ENCODE measurements at regions not wholly inside any gene's neighbourhood (a gene's known extent, or its start where the extent isn't known, plus 50 kb on each side); places are given as distances from the start of the nearest gene placed in this dataset.

DNA sequence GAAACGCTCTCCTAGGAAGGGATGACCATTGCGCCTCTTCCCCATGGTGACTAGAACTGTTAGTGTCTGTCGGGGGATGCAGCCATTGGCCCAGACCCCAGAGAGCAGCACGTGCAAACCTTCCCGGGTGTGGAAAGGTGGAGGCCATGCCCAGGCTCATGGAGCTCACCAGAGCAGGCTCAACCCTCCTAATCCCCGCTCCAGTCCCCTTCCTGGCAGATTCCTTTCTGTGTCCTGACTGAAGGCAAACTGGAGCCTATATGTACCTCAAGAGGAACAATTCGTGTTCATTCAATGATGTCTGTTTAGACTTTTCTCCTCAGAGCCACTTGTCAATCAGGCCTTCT, 94.4 kb downstream of the RHOB start:
- Histone ChIP-seq H4K12ac (ENCODE audit: low read depth, low read length) (no peak overlapping the region), H3K79me2 (ENCODE audit: control insufficient read depth, insufficient read depth, low read length, poor library complexity) (no peaks in the 10 kb centered on the region), H3K4me3 (ENCODE audit: low read depth, low read length) (peak overlapping the region; percentile 14), H2AFZ (ENCODE audit: insufficient read depth, low read length, poor library complexity) (no peak overlapping the region), H3K4ac (ENCODE audit: low read depth, low read length) (no peak overlapping the region), H2BK5ac (ENCODE audit: low read depth, low read length, poor library complexity) (no peak overlapping the region), H2BK12ac (ENCODE audit: low read length) (no peak overlapping the region), H4K8ac (ENCODE audit: low read depth, low read length) (no peak overlapping the region), H3K23ac (ENCODE audit: low read length) (no peak overlapping the region), H3K18ac (ENCODE audit: low read length) (no peak overlapping the region), H2BK120ac (ENCODE audit: insufficient read depth, low read length, poor library complexity) (peak overlapping the region; percentile 8), H3K79me1 (ENCODE audit: low read length) (peaks cover 15% of the 10 kb centered on the region), H3K9ac (ENCODE audit: low read length) (no peak overlapping the region), H3K9me3 (ENCODE audit: insufficient read depth, low read depth, low read length) (no peaks in the 10 kb centered on the region), H3K27me3 (ENCODE audit: insufficient read depth, low read length) (no peaks in the 10 kb centered on the region), H3K36me3 (ENCODE audit: control insufficient read depth in 1 of 2, insufficient read depth in 2 of 2, low read length in 2 of 2) (no peaks in the 10 kb centered on the region), H3K14ac (ENCODE audit: low read length) (no peak overlapping the region), H3K4me1 (ENCODE audit: control insufficient read depth in 1 of 2, insufficient read depth in 2 of 2, low read length in 2 of 2) (peaks cover 26% of the 10 kb centered on the region in 2 experiments), H3K4me2 (ENCODE audit: low read length) (no peak overlapping the region), H2AK5ac (ENCODE audit: low read length) (no peak overlapping the region), H3K27ac (ENCODE audit: low read depth, low read length) (no peak overlapping the region), H4K91ac (ENCODE audit: low read depth, low read length) (no peak overlapping the region)
- no CpG with 5 or more reads among the region's 7 CpGs for WGBS (ENCODE audit: extremely low coverage, insufficient coverage, insufficient read length)
- DNase-seq = no peak

DNA sequence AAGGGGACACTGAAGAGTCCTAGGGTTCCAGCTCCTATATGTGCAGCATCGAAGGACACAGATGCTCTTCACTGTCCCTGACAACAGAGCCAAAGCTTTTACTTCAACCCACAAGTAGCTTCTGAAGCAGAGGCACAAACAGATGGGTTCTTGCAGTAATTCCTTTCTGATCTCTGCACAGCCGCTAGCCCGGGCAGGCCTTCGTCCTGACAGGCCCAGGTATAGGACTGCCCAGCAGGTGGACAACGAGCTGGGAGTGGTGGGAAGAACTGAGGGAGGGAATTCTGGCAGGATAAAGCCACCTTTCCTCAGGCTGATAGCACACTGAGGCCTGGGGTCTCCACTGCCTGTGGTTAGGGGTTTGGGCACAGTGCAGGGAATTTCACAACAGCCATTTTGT, 94.8 kb downstream of the RHOB start:
- no peak overlapping the region for H3K4me2 ChIP-seq (ENCODE audit: low read length)
- H3K4me3 ChIP-seq (ENCODE audit: low read depth, low read length) = no peak overlapping the region
- H3K9me3 ChIP-seq (ENCODE audit: insufficient read depth, low read depth, low read length) = no peaks in the 10 kb centered on the region
- H3K27me3 ChIP-seq (ENCODE audit: insufficient read depth, low read length) = no peaks in the 10 kb centered on the region
- H3K27ac ChIP-seq (ENCODE audit: low read depth, low read length) = no peak overlapping the region
- DNase-seq = peak in 1 of 2 donors; percentile 19
- peaks cover 14% of the 10 kb centered on the region for H3K79me1 ChIP-seq (ENCODE audit: low read length)
- H2BK120ac ChIP-seq (ENCODE audit: insufficient read depth, low read length, poor library complexity) = peak overlapping the region; percentile 8
- no peak overlapping the region for H4K12ac ChIP-seq (ENCODE audit: low read depth, low read length)
- H3K23ac ChIP-seq (ENCODE audit: low read length) = no peak overlapping the region
- peaks cover 25% of the 10 kb centered on the region in 2 experiments for H3K4me1 ChIP-seq (ENCODE audit: control insufficient read depth in 1 of 2, insufficient read depth in 2 of 2, low read length in 2 of 2)
- no peak overlapping the region for H4K8ac ChIP-seq (ENCODE audit: low read depth, low read length)
- H2AFZ ChIP-seq (ENCODE audit: insufficient read depth, low read length, poor library complexity) = no peak overlapping the region
- H3K36me3 ChIP-seq (ENCODE audit: control insufficient read depth in 1 of 2, insufficient read depth in 2 of 2, low read length in 2 of 2) = no peaks in the 10 kb centered on the region
- WGBS (ENCODE audit: extremely low coverage, insufficient coverage, insufficient read length) = no CpG with 5 or more reads among the region's 5 CpGs
- no peak overlapping the region for H2BK5ac ChIP-seq (ENCODE audit: low read depth, low read length, poor library complexity)
- no peak overlapping the region for H3K9ac ChIP-seq (ENCODE audit: low read length)
- H3K79me2 ChIP-seq (ENCODE audit: control insufficient read depth, insufficient read depth, low read length, poor library complexity) = no peaks in the 10 kb centered on the region
- H3K4ac ChIP-seq (ENCODE audit: low read depth, low read length) = no peak overlapping the region
- peak overlapping the region; percentile 1 for H4K91ac ChIP-seq (ENCODE audit: low read depth, low read length)
- H3K14ac ChIP-seq (ENCODE audit: low read length) = peak overlapping the region; percentile 10
- no peak overlapping the region for H3K18ac ChIP-seq (ENCODE audit: low read length)
- H2BK12ac ChIP-seq (ENCODE audit: low read length) = peak overlapping the region; percentile 55
- no peak overlapping the region for H2AK5ac ChIP-seq (ENCODE audit: low read length)

DNA sequence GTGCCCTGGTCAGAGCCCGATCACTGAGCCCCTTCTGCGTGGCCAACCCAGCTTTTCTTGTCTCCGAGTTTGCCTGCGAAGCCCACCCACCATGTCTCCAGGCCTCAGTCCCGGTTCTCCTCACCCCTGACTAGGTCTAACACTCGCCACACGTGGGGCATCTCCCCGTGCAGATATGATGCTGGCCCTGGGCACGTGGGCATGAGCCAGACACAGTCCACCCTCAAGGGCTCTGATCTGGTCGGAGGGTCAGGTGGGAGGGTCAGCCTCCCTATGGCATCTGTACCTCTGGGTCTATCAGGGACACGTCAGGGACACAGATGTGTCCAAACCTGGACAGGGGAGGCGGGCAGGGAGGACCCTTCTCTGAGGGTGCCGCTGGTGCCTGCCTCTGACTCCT, 95.4 kb downstream of the RHOB start:
- Histone ChIP-seq H3K18ac (ENCODE audit: low read length) (no peak overlapping the region), H2AK5ac (ENCODE audit: low read length) (peak overlapping the region; percentile 6), H3K9ac (ENCODE audit: low read length) (no peak overlapping the region), H3K36me3 (ENCODE audit: control insufficient read depth in 1 of 2, insufficient read depth in 2 of 2, low read length in 2 of 2) (no peaks in the 10 kb centered on the region), H4K12ac (ENCODE audit: low read depth, low read length) (no peak overlapping the region), H3K9me3 (ENCODE audit: insufficient read depth, low read depth, low read length) (no peaks in the 10 kb centered on the region), H3K4me1 (ENCODE audit: control insufficient read depth in 1 of 2, insufficient read depth in 2 of 2, low read length in 2 of 2) (peaks cover 19% of the 10 kb centered on the region in 2 experiments), H2BK120ac (ENCODE audit: insufficient read depth, low read length, poor library complexity) (no peak overlapping the region), H3K4me2 (ENCODE audit: low read length) (no peak overlapping the region), H4K8ac (ENCODE audit: low read depth, low read length) (no peak overlapping the region), H3K23ac (ENCODE audit: low read length) (no peak overlapping the region), H2BK12ac (ENCODE audit: low read length) (peak overlapping the region; percentile 13), H3K4ac (ENCODE audit: low read depth, low read length) (no peak overlapping the region), H2BK5ac (ENCODE audit: low read depth, low read length, poor library complexity) (no peak overlapping the region), H3K79me1 (ENCODE audit: low read length) (peaks cover 11% of the 10 kb centered on the region), H3K4me3 (ENCODE audit: low read depth, low read length) (no peak overlapping the region), H3K79me2 (ENCODE audit: control insufficient read depth, insufficient read depth, low read length, poor library complexity) (no peaks in the 10 kb centered on the region), H3K27me3 (ENCODE audit: insufficient read depth, low read length) (no peaks in the 10 kb centered on the region), H4K91ac (ENCODE audit: low read depth, low read length) (peak overlapping the region; percentile 1), H2AFZ (ENCODE audit: insufficient read depth, low read length, poor library complexity) (no peak overlapping the region), H3K27ac (ENCODE audit: low read depth, low read length) (no peak overlapping the region), H3K14ac (ENCODE audit: low read length) (no peak overlapping the region)
- no peak for DNase-seq
- WGBS (ENCODE audit: extremely low coverage, insufficient coverage, insufficient read length) = no CpG with 5 or more reads among the region's 13 CpGs

DNA sequence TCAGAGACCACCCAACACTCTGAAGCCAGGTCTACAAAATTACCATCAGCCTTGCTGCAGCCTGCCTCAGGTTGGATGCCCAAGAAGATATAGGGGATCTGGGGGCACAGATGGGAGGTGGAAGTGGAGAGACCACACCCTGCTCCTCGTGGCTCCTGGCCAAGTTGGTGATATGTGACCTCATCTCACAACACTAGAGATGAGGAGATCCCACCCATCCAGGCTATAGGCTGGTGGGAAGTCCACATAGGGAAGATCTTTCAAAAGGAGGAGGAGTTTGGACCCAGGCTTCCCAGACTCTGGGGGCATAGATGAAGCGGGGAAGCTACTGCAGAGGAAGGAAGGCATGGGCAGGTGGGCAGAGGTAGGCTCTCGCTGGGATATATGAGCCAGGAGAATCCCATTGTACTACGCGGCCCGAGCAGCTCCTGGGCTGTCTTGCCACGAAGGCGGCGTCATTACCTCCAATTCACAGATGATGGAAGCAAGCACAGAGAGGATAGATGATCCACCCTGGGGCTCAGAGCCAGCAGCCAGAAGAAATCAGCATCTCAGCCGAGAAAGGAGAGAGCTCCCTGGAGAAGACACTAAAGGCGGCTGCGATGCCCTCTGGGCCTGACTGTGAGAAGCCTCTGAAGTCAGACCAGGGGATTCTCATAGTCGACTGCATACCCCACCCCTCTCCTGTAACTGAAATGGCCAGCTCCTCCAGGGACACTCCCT, 96.0 kb downstream of the RHOB start:
- Histone ChIP-seq H3K9ac (ENCODE audit: low read length) (no peak overlapping the region), H2BK5ac (ENCODE audit: low read depth, low read length, poor library complexity) (no peak overlapping the region), H3K27ac (ENCODE audit: low read depth, low read length) (no peak overlapping the region), H3K14ac (ENCODE audit: low read length) (no peak overlapping the region), H2AFZ (ENCODE audit: insufficient read depth, low read length, poor library complexity) (no peak overlapping the region), H2BK120ac (ENCODE audit: insufficient read depth, low read length, poor library complexity) (no peak overlapping the region), H3K27me3 (ENCODE audit: insufficient read depth, low read length) (no peaks in the 10 kb centered on the region), H4K91ac (ENCODE audit: low read depth, low read length) (peak overlapping the region; percentile 1), H3K79me2 (ENCODE audit: control insufficient read depth, insufficient read depth, low read length, poor library complexity) (no peaks in the 10 kb centered on the region), H3K4me1 (ENCODE audit: control insufficient read depth in 1 of 2, insufficient read depth in 2 of 2, low read length in 2 of 2) (peaks cover 14 to 15% of the 10 kb centered on the region in 2 experiments), H3K23ac (ENCODE audit: low read length) (no peak overlapping the region), H4K8ac (ENCODE audit: low read depth, low read length) (no peak overlapping the region), H3K4ac (ENCODE audit: low read depth, low read length) (no peak overlapping the region), H3K9me3 (ENCODE audit: insufficient read depth, low read depth, low read length) (no peaks in the 10 kb centered on the region), H4K12ac (ENCODE audit: low read depth, low read length) (no peak overlapping the region), H3K4me3 (ENCODE audit: low read depth, low read length) (no peak overlapping the region), H3K79me1 (ENCODE audit: low read length) (peaks cover 11% of the 10 kb centered on the region), H3K4me2 (ENCODE audit: low read length) (no peak overlapping the region), H3K18ac (ENCODE audit: low read length) (no peak overlapping the region), H3K36me3 (ENCODE audit: control insufficient read depth in 1 of 2, insufficient read depth in 2 of 2, low read length in 2 of 2) (no peaks in the 10 kb centered on the region), H2AK5ac (ENCODE audit: low read length) (no peak overlapping the region), H2BK12ac (ENCODE audit: low read length) (peak overlapping the region; percentile 15)
- DNase-seq = no peak
- WGBS (ENCODE audit: extremely low coverage, insufficient coverage, insufficient read length) = no CpG with 5 or more reads among the region's 13 CpGs
